RWPE2 (cell line): ENCODE measurements at regions not wholly inside any gene's neighbourhood (a gene's known extent, or its start where the extent isn't known, plus 50 kb on each side); places are given as distances from the start of the nearest gene placed in this dataset.
A peak's percentile ranks its signal among the peaks of the same experiment; 100 is the strongest.

Source experiments
- ATAC-seq: fragments of 200-7000 bp; cut with Tn5 transposase; 3 replicates; pipeline ENCODE4 v1.9.1; 2021; ENCODE audit warnings: low read depth
- DNase-seq: peaks from one replicate; pipeline ENCODE4 v3.0.0-alpha.2; 2020; ENCODE audit warnings: low spot score
- H3K27ac ChIP-seq: fragments of 450-650 bp; 2 replicates; pipeline ENCODE4 v1.5.1; 2017; ENCODE audit warnings: mild to moderate bottlenecking; ENCODE audit not compliant: poor library complexity, severe bottlenecking
- H3K27me3 ChIP-seq: fragments of 250-450 bp; sonication (Bioruptor Pico); 2 replicates; pipeline ENCODE4 v1.5.1; 2021; ENCODE audit warnings: mild to moderate bottlenecking, moderate library complexity; ENCODE audit not compliant: insufficient read depth, poor library complexity, severe bottlenecking
- H3K36me3 ChIP-seq: fragments of 250-450 bp; sonication (Bioruptor Pico); 2 replicates; pipeline ENCODE4 v1.5.1; 2020; ENCODE audit warnings: low read depth, mild to moderate bottlenecking, moderate library complexity
- H3K4me1 ChIP-seq: fragments of 250-450 bp; sonication (Bioruptor Pico); 2 replicates; pipeline ENCODE4 v1.5.1; 2021; ENCODE audit warnings: mild to moderate bottlenecking, moderate library complexity; ENCODE audit not compliant: insufficient read depth, poor library complexity, severe bottlenecking
- H3K4me3 ChIP-seq: fragments of 250-450 bp; sonication (Bioruptor Pico); 2 replicates; pipeline ENCODE4 v1.5.1; 2021; ENCODE audit warnings: mild to moderate bottlenecking, moderate library complexity; ENCODE audit not compliant: severe bottlenecking
- H3K9me3 ChIP-seq: fragments of 250-450 bp; sonication (Bioruptor Pico); 2 replicates; pipeline ENCODE4 v1.5.1; 2021; ENCODE audit warnings: mild to moderate bottlenecking, moderate library complexity; ENCODE audit not compliant: severe bottlenecking
- CTCF ChIP-seq: fragments of 450-650 bp; IDR thresholded peaks from one replicate; pipeline ENCODE4 v1.5.1; 2017; ENCODE audit warnings: mild to moderate bottlenecking, moderate library complexity; ENCODE audit not compliant: poor library complexity, severe bottlenecking

DNA sequence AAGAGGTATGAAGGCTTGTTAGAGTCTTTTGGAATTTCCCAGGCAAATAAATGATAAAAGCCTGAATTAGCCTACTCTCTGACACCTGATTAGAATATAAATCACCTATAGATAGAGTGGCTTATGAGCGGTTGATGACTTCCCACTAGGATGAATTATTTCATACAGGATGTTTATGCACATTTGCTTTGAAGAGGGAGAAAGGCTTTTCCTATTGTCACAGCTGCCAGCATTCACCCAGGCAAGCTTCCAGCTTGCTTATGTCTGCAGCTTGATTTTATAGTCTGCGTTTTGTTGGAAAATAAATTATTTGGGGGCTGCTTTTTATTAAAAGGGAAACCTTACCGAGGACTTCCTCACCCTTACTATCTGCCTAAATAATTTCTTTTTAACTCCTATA is 51.3 kb upstream of the EIF2S2 start:
- no peaks in the 10 kb centered on the region for H3K4me1 ChIP-seq
- no peaks in the 10 kb centered on the region for H3K27me3 ChIP-seq
- no peaks in the 10 kb centered on the region for H3K36me3 ChIP-seq
- DNase-seq, result no peak
- H3K9me3 ChIP-seq, result no peaks in the 10 kb centered on the region
- no peak overlapping the region for H3K4me3 ChIP-seq
- TF ChIP-seq CTCF, result no peak
- no peak overlapping the region for H3K27ac ChIP-seq
- no peak for ATAC-seq

- no peak for TF ChIP-seq CTCF
- no peak for ATAC-seq
- Histone ChIP-seq H3K4me3 (no peak overlapping the region), H3K27me3 (no peaks in the 10 kb centered on the region), H3K36me3 (no peaks in the 10 kb centered on the region), H3K4me1 (no peaks in the 10 kb centered on the region), H3K27ac (no peak overlapping the region), H3K9me3 (no peaks in the 10 kb centered on the region)
- DNase-seq, result no peak
These were observed 52.4 kb upstream of the EIF2S2 start for GRCh38 chr20:34164381-34164984.

DNA sequence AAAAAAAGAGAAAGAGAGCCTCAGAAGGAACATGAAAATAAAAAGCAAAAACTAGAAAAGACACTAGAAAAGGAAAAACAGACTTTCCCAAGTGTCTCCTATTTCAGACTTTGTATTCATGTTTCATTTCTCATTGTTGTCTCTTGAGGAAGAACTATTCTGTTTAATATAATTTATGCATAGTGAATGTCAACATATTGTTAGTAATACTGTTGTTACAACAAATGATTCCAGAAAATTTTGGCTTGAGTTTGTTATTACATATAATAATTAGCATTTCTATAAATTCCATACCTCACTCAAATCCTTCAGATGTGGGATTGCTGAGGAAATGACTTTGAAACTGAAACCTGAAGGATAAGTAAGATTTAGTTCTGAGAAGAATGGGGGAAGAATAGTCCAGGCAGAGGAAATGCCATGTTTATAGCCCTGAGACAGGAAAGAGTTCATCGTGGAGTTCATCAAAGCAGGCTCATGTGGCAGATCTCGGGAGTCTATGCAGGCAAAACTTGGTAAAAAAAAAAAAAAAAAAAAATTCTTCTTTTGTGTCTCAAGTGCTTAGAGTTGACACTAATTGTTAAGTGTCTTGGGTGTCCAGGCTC is 53.1 kb upstream of the EIF2S2 start:
- no peaks in the 10 kb centered on the region for H3K9me3 ChIP-seq
- H3K4me1 ChIP-seq, result no peaks in the 10 kb centered on the region
- no peaks in the 10 kb centered on the region for H3K27me3 ChIP-seq
- ATAC-seq, result peak; percentile 48; the same call in 2 of the 3 replicates
- H3K27ac ChIP-seq, result no peak overlapping the region
- no peak overlapping the region for H3K4me3 ChIP-seq
- no peak for TF ChIP-seq CTCF
- DNase-seq, result no peak
- no peaks in the 10 kb centered on the region for H3K36me3 ChIP-seq

DNA sequence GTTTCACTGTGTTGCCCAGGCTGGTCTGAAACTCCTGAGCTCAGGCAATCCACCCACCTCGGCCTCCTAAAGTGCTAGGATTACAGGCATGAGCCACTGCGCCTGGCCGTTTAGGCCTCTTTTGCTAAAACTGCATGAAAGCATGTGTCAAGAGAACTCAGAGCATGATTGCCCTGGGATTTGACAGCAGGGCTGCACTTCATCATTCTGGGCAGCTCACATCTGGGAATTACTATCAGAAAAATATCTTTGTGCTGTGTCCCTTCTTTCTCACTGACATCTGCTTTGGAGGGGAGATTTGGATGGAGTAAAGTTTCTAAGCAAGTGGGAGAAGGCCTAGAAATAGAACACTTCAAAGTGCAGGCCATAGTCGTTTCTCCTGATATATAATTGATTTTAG is 59.6 kb upstream of the EIF2S2 start:
- Histone ChIP-seq H3K4me1 (no peaks in the 10 kb centered on the region), H3K9me3 (no peaks in the 10 kb centered on the region), H3K4me3 (no peak overlapping the region), H3K36me3 (no peaks in the 10 kb centered on the region), H3K27ac (no peak overlapping the region), H3K27me3 (no peaks in the 10 kb centered on the region)
- no peak for TF ChIP-seq CTCF
- no peak for ATAC-seq
- no peak for DNase-seq

DNA sequence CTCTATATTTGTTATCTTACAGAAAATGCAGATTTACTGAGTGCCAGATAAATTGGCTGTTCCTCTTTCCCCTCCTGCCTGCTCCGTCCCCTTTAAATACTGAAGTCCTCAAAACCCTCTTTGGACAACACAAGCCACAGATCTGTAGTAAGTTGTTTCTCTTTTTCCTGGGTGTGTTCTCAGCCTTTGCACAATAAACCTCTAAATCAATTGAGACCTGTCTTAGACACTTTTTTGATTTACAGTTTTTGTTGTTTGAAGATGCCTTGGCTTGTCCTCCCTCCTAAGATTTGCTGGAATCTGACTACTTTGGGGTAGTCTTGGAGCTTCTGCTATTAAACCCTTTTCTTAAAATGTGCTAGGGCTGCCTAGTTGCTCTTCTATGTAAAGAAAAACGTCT is 60.9 kb upstream of the EIF2S2 start:
- Histone ChIP-seq H3K4me1 (no peaks in the 10 kb centered on the region), H3K27ac (no peak overlapping the region), H3K27me3 (no peaks in the 10 kb centered on the region), H3K36me3 (no peaks in the 10 kb centered on the region), H3K4me3 (no peak overlapping the region), H3K9me3 (no peaks in the 10 kb centered on the region)
- ATAC-seq, result no peak
- DNase-seq, result no peak
- no peak for TF ChIP-seq CTCF
